Body of pancreas (tissue), 4 donors: ENCODE measurements at regions not wholly inside any gene's neighbourhood (a gene's known extent, or its start where the extent isn't known, plus 50 kb on each side); places are given as distances from the start of the nearest gene placed in this dataset.

Experiments
- ATAC-seq: fragments of 150-250 bp; one replicate; pipeline ENCODE4 v1.9.1; 2016
- DNase-seq, 4 donors: peaks; one replicate each; pipeline ENCODE4 v3.0.0-alpha.2; 2019
- H3K27ac ChIP-seq, 4 donors: fragments of 200-600 bp; sonication (generic); 1 replicate in 3 of 4; 2 replicates in 1 of 4; pipeline versions ENCODE4 v1.5.1 to v1.6.1; 2016 to 2019; ENCODE audit warnings: mild to moderate bottlenecking in 1 of 4, mixed read lengths in 1 of 4, moderate library complexity in 1 of 4
- H3K27me3 ChIP-seq, 2 donors: fragments of 200-600 bp; sonication (generic); one replicate each; pipeline ENCODE4 v1.6.0; 2016; ENCODE audit warnings: mild to moderate bottlenecking in 1 of 2
- H3K36me3 ChIP-seq, 2 donors: fragments of 200-600 bp; sonication (generic); replicated peaks in 1 of 2; 2 replicates each; pipeline ENCODE4 v1.5.1; 2016; ENCODE audit warnings: low read depth in 2 of 2; ENCODE audit not compliant: insufficient read depth in 1 of 2
- H3K4me1 ChIP-seq: fragments of 200-600 bp; sonication (generic); one replicate; pipeline ENCODE4 v1.6.0; 2016
- H3K4me3 ChIP-seq, 2 donors: fragments of 200-600 bp; sonication (generic); 1 replicate in 1 of 2; 2 replicates in 1 of 2; pipeline ENCODE4 v1.5.1; 2016 to 2019
- H3K9me3 ChIP-seq, 3 donors: fragments of 200-600 bp; sonication (generic); 1 replicate in 2 of 3; 2 replicates in 1 of 3; pipeline ENCODE4 v1.5.1; 2016
- CTCF ChIP-seq, 7 experiments: fragments of 450-650 bp in 4 of 7; fragments of 200-600 bp in 3 of 7; sonication (generic) in 3 of 7; IDR thresholded peaks; one replicate each; pipeline ENCODE4 v1.5.1; 2016 to 2019; ENCODE audit warnings: antibody characterized with exemption in 7 of 7
- POLR2A ChIP-seq, 3 donors: fragments of 450-650 bp; IDR thresholded peaks; one replicate each; pipeline ENCODE4 v1.6.1; 2016; ENCODE audit warnings: antibody characterized with exemption in 3 of 3, mild to moderate bottlenecking in 2 of 3
- WGBS, 2 donors: methylation state at CpG; one replicate each; pipeline ENCODE4 v1.1.5; 2017; 5-methylcytosine and 5-hydroxymethylcytosine counted together
- intact Hi-C: fragments of 100-400 bp; cut with DNase I; formaldehyde crosslinking; loops from one replicate; pipeline ENCODE4 v1.15.1; 2023

DNA sequence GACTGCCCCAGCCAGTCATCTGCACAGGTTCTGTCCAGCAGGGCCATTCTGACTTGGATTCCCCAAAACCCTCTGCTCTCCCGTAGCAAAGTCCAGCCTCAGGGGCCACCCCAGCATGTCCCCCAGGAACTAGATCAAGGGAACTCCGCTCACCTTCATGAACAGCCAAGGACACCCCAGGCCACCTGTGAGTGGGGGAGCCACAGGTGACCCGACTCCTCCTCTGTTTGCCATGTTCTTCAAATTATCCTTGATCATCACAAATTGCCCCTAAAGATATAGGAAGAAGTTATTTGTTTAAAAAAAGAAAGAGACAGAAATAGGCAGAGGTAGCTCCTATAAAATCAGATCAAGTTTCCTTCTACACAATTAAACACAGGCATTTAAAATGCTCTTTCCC, 475.0 kb downstream of the MATN1 start:
- intact Hi-C loops = no loop called here
- DNase-seq = no peak
- Histone ChIP-seq H3K4me1 (no peaks in the 10 kb centered on the region), H3K27ac (no peak overlapping the region), H3K9me3 (no peaks in the 10 kb centered on the region), H3K36me3 (no peaks in the 10 kb centered on the region), H3K4me3 (no peak overlapping the region), H3K27me3 (no peaks in the 10 kb centered on the region)
- ATAC-seq = no peak
- no peak for TF ChIP-seq POLR2A (IDR thresholded peaks at IDR 0.05)
- TF ChIP-seq CTCF (IDR thresholded peaks at IDR 0.05) = no peak
- 55 to 59% methylated on average over 3 of the region's 3 CpGs for WGBS, 2 donors

DNA sequence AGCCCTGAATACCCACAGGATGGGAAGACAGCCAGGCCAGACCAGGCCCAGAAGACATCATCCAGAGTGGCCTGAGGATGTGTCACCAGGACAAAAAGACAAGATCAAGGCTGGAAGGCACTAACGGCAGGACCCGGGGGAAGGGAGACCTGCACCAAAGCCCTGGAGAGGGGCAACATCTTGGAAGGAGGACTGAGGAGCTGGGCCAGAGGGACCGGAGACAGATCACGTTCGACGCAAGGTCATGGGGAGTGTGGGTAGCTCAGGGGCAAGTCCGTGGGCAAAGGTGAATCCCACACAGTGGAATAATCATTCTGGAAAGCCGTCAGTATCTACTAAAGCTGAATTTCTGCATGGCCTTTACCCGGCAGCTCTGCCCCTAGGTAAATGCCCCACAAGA, 478.6 kb downstream of the MATN1 start:
- ATAC-seq (no peak), DNase-seq (no peak)
- Histone ChIP-seq H3K9me3 (no peaks in the 10 kb centered on the region), H3K27me3 (no peaks in the 10 kb centered on the region), H3K27ac (no peak overlapping the region), H3K4me3 (no peak overlapping the region), H3K36me3 (no peaks in the 10 kb centered on the region), H3K4me1 (no peaks in the 10 kb centered on the region)
- WGBS, 2 donors = 81 to 86% methylated on average over 9 of the region's 9 CpGs
- intact Hi-C loops = no loop called here
- TF ChIP-seq CTCF (IDR thresholded peaks at IDR 0.05) (no peak), POLR2A (IDR thresholded peaks at IDR 0.05) (no peak)

DNA sequence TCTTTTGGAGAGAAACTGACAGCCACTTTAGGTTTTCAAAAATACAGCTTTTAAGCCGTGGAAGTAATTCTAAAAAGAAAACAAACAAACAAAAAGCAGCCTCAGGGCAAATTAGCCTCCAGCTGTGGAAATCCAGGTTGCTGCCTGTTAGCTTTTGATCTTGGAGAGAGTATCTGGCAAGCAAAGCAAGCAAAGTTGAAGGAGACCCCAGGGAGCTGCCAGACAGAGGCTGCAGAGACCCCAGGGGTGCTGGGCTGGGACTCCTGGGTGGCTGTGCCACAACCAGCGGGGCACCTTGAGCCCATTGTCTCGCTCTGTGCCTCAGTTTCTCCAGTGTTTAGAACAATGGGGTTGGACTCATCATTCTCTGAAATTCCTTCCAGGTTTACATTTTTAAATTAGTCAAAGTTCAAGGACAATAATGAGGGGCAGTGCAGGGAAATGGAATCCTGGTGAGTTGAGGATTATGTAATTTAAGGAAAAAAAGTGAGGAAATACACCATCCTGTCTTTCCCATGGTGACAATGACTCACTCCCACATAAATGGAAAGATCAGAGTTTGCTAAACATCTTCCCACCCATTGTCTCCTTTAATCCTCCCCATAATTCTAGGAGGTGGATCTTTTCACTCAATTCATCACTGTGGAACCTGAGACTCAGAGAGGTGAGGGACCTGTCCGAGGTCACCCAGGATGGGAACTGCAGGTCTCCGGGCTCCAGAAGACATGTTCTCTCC, 480.5 kb downstream of the MATN1 start:
- ATAC-seq (no peak), DNase-seq (no peak)
- Histone ChIP-seq H3K4me3 (no peak overlapping the region), H3K4me1 (no peaks in the 10 kb centered on the region), H3K27ac (no peak overlapping the region), H3K9me3 (no peaks in the 10 kb centered on the region), H3K27me3 (no peaks in the 10 kb centered on the region), H3K36me3 (no peaks in the 10 kb centered on the region)
- intact Hi-C loops = no loop called here
- WGBS, 2 donors = 44 to 47% methylated on average over 5 of the region's 5 CpGs
- TF ChIP-seq CTCF (IDR thresholded peaks at IDR 0.05) = no peak
- no peak for TF ChIP-seq POLR2A (IDR thresholded peaks at IDR 0.05)

GRCh38 chr1:30242168-30242567, 481.2 kb downstream of the MATN1 start:
- Histone ChIP-seq H3K9me3 (no peaks in the 10 kb centered on the region), H3K4me3 (no peak overlapping the region), H3K4me1 (no peaks in the 10 kb centered on the region), H3K36me3 (no peaks in the 10 kb centered on the region), H3K27ac (no peak overlapping the region), H3K27me3 (no peaks in the 10 kb centered on the region)
- no peak for ATAC-seq
- TF ChIP-seq POLR2A (IDR thresholded peaks at IDR 0.05) = no peak
- no peak for TF ChIP-seq CTCF (IDR thresholded peaks at IDR 0.05)
- 57 to 59% methylated on average over 9 of the region's 9 CpGs for WGBS, 2 donors
- no peak for DNase-seq
- intact Hi-C loops = no loop called here

DNA sequence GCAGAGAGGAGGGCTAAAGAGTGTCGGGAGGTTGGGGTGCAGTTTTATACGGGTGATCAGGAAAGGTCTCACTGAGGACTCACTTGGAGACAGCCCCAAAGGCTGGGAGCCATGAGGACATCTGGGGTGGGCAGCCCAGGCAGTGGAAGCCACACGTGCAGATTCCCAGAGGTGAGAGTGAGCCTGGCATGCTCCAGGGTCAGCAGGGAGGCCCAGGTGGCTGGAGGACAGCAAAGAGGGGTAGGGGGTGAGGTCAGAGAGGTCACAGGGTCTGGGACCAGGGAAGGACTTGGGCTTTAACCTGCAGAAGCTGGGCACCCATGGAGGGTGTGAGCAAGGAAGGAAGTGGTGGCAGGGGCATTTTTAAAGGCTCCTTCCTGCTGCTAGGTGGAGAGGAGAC, 481.7 kb downstream of the MATN1 start:
- ATAC-seq = no peak
- no peak overlapping the region for H3K4me3 ChIP-seq
- no peak overlapping the region for H3K27ac ChIP-seq
- TF ChIP-seq CTCF (IDR thresholded peaks at IDR 0.05) = no peak
- no peak for TF ChIP-seq POLR2A (IDR thresholded peaks at IDR 0.05)
- no peaks in the 10 kb centered on the region for H3K36me3 ChIP-seq
- H3K27me3 ChIP-seq = no peaks in the 10 kb centered on the region
- no peaks in the 10 kb centered on the region for H3K9me3 ChIP-seq
- WGBS, 2 donors = 29 to 34% methylated on average over 3 of the region's 3 CpGs
- no peak for DNase-seq
- intact Hi-C loops = no loop called here
- no peaks in the 10 kb centered on the region for H3K4me1 ChIP-seq
